ENCODE measurements at regions not wholly inside any gene's neighbourhood (a gene's known extent, or its start where the extent isn't known, plus 50 kb on each side); places are given as distances from the start of the nearest gene placed in this dataset.
A peak's percentile ranks its signal among the peaks of the same experiment; 100 is the strongest.
"Not testable (repeated sequence)": the region's sequence is repeated elsewhere in the genome, so short reads cannot be mapped to it uniquely, and the experiment has no call there.

GRCh38 chr7:19557726-19558465, 150.9 kb downstream of the POLR1F start:
- Mint-ChIP-seq H3K4me1 (no peaks in the 10 kb centered on the region), H3K9me3 (peaks cover 2% of the 10 kb centered on the region), H3K27me3 (ENCODE audit: low read depth) (no peaks in the 10 kb centered on the region), H3K36me3 (ENCODE audit: low read depth) (no peaks in the 10 kb centered on the region), H3K27ac (no peak overlapping the region), H3K4me3 (no peak overlapping the region)
- TF ChIP-seq, protein P1, sequence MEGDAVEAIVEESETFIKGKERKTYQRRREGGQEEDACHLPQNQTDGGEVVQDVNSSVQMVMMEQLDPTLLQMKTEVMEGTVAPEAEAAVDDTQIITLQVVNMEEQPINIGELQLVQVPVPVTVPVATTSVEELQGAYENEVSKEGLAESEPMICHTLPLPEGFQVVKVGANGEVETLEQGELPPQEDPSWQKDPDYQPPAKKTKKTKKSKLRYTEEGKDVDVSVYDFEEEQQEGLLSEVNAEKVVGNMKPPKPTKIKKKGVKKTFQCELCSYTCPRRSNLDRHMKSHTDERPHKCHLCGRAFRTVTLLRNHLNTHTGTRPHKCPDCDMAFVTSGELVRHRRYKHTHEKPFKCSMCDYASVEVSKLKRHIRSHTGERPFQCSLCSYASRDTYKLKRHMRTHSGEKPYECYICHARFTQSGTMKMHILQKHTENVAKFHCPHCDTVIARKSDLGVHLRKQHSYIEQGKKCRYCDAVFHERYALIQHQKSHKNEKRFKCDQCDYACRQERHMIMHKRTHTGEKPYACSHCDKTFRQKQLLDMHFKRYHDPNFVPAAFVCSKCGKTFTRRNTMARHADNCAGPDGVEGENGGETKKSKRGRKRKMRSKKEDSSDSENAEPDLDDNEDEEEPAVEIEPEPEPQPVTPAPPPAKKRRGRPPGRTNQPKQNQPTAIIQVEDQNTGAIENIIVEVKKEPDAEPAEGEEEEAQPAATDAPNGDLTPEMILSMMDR (IDR thresholded peaks at IDR 0.05; ENCODE audit: unreplicated experiment in 3 of 3), result no peak

DNA sequence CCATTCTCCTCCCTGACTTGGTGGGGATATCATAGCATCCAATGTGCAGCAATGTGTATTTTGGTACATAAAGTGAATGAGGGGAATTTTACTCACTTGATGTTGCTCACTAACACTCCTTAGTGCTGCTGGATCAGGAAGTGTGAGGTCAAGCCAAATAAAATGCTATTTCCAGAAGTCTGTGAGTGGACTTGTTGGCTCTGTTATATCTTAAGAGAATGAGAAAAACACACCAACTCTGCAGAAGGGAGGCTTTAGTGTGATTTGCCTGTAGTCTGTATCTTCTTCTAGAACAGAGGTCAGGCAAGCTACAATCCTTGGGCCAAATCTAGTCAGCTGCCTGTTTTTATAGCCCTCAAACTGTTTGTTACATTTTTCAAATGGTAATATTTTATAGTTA, 154.3 kb downstream of the POLR1F start:
- peaks cover 4% of the 10 kb centered on the region for H3K9me3 Mint-ChIP-seq
- no peaks in the 10 kb centered on the region for H3K27me3 Mint-ChIP-seq (ENCODE audit: low read depth)
- no peaks in the 10 kb centered on the region for H3K36me3 Mint-ChIP-seq (ENCODE audit: low read depth)
- no peaks in the 10 kb centered on the region for H3K4me1 Mint-ChIP-seq
- TF ChIP-seq, protein P1 (IDR thresholded peaks at IDR 0.05; ENCODE audit: unreplicated experiment in 3 of 3), result no peak
- no peak overlapping the region for H3K27ac Mint-ChIP-seq
- H3K4me3 Mint-ChIP-seq, result no peak overlapping the region

- TF ChIP-seq, protein P1 (IDR thresholded peaks at IDR 0.05; ENCODE audit: unreplicated experiment in 3 of 3), result no peak
- H3K36me3 Mint-ChIP-seq (ENCODE audit: low read depth), result no peaks in the 10 kb centered on the region
- H3K4me3 Mint-ChIP-seq, result no peak overlapping the region
- no peaks in the 10 kb centered on the region for H3K27me3 Mint-ChIP-seq (ENCODE audit: low read depth)
- no peaks in the 10 kb centered on the region for H3K4me1 Mint-ChIP-seq
- peaks cover 4% of the 10 kb centered on the region for H3K9me3 Mint-ChIP-seq
- H3K27ac Mint-ChIP-seq, result no peak overlapping the region
Measured at GRCh38 chr7:19552576-19552975, 156.3 kb downstream of the POLR1F start.

- H3K9me3 Mint-ChIP-seq, result peaks cover 25% of the 10 kb centered on the region
- not testable (repeated sequence) for H3K36me3 Mint-ChIP-seq (ENCODE audit: low read depth); H3K27ac Mint-ChIP-seq; H3K4me3 Mint-ChIP-seq; H3K27me3 Mint-ChIP-seq (ENCODE audit: low read depth); H3K4me1 Mint-ChIP-seq
Measured at GRCh38 chr7:19549246-19549645, 159.6 kb downstream of the POLR1F start.

DNA sequence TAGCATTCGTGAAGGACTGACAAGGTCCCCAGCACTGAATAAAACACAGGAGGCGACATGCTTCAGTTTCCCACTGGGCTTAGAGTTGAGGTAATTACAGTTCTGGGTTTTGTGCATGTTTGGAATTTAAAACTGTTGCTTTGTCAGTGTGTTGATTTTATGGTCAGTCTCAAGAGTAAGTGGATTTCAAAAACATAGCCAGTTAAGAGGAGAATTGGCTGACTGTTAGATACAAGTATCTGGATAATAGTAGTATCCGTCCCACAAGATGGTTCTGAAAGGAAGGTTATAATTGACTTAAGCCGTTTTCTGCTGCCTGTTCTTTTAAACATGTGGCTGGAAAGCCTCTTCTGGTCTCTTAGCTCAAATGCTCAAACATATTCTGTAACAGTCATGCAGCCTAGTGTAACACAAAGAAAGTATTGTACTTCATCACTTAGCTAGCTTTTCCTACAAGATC, 170.9 kb downstream of the POLR1F start:
- H3K36me3 Mint-ChIP-seq (ENCODE audit: low read depth), result no peaks in the 10 kb centered on the region
- H3K27ac Mint-ChIP-seq, result peak overlapping the region; percentile 1 to 41 (median 24)
- no peak overlapping the region for H3K4me3 Mint-ChIP-seq
- H3K9me3 Mint-ChIP-seq, result peaks cover 2% of the 10 kb centered on the region
- peaks cover 7% of the 10 kb centered on the region for H3K4me1 Mint-ChIP-seq
- TF ChIP-seq, protein P1 (IDR thresholded peaks at IDR 0.05; ENCODE audit: unreplicated experiment in 3 of 3), result no peak
- no peaks in the 10 kb centered on the region for H3K27me3 Mint-ChIP-seq (ENCODE audit: low read depth)

DNA sequence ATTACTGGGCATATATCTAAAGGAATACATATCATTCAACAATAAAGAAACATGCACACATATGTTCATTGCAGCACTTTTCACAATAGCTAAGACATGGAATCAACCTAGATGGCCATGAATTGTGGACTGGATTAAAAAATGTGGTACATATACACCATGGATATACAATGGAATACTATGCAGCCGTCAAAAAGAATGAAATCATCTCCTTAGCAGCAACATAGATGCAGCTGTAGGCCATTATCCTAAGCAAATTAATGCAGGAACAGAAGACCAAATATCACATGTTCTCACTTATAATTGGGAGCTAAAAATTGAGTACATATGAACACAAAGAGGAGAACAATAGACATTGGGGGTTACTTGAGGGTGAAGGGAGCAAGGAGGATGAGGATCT, 175.6 kb downstream of the POLR1F start:
- no peak overlapping the region for H3K4me3 Mint-ChIP-seq
- H3K27ac Mint-ChIP-seq, result no peak overlapping the region
- no peaks in the 10 kb centered on the region for H3K27me3 Mint-ChIP-seq (ENCODE audit: low read depth)
- H3K9me3 Mint-ChIP-seq, result no peaks in the 10 kb centered on the region
- TF ChIP-seq, protein P1 (IDR thresholded peaks at IDR 0.05; ENCODE audit: unreplicated experiment in 3 of 3), result no peak
- no peaks in the 10 kb centered on the region for H3K36me3 Mint-ChIP-seq (ENCODE audit: low read depth)
- peaks cover 13% of the 10 kb centered on the region for H3K4me1 Mint-ChIP-seq
